CD4-positive, alpha-beta T cell treated with Interleukin-4 for 1 hour (primary cell): ENCODE measurements at regions not wholly inside any gene's neighbourhood (a gene's known extent, or its start where the extent isn't known, plus 50 kb on each side); places are given as distances from the start of the nearest gene placed in this dataset.
A peak's percentile ranks its signal among the peaks of the same experiment; 100 is the strongest.

Source experiments
- DNase-seq, 2 donors: peaks; one replicate each; pipeline ENCODE4 v3.0.0-alpha.2; 2020 to 2022

DNA sequence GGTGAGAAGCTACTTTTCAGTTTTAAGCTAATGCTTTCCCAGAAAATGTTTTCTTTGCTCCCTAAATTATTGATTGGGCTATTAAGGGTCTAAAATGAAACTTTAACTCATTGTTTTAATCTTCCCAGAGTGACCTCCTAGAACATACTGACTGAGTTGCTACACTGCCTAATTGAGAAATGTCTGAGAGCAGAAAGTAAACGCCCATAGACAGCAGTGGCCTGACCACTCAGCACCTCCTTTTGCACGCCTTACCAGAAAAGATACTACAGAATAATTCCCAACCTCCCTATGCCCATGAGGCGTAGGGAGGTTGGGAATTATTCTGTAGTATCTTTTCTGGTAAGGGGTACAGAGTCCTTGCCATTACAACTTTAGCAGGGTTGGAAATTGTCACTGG lies 381.8 kb upstream of the LCORL start:
- no peak for DNase-seq

DNA sequence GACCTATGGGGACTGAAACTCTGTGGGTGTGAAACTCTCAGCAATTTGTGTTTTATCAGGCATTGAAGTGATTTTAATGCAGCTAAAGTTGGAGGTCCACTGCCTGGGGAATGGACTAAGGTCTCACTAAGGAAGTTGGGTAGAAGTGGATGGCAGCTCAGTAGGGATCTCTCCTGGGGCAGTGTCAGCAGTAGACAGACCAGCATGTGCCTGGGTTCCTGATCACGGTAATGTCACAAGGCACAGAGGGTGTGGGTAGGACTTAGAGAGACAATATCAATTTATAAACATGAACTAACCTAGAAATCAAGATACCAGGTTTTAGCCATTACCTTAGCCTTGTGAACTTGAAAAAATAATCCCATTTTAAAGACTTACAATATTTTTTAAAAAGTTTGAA lies 380.3 kb upstream of the LCORL start:
- DNase-seq, result no peak

DNA sequence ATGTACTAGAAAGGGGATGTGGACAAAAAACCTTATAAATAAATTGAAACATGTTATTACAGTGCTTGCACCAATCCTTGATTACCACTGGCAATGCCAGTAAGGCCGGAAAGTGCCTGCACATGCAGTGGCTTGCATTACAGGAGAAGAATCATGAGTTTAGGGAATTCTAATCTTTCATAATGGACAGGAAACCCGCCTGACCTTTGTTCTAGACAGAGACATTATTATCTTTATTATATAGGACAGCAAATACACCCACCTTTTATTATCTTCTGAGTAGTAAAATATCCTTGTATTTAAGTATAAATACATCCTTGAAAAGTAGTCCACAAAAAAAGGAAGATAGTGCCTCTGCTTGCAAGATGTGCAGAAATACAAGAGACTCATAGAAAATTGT lies 379.9 kb upstream of the LCORL start:
- DNase-seq, result no peak

- DNase-seq, result no peak
These were observed 377.1 kb upstream of the LCORL start for GRCh38 chr4:18398661-18399060.

- no peak for DNase-seq
These were observed 376.3 kb upstream of the LCORL start for GRCh38 chr4:18397681-18398390.

GRCh38 chr4:18394656-18395055 lies 373.1 kb upstream of the LCORL start:
- no peak for DNase-seq

DNA sequence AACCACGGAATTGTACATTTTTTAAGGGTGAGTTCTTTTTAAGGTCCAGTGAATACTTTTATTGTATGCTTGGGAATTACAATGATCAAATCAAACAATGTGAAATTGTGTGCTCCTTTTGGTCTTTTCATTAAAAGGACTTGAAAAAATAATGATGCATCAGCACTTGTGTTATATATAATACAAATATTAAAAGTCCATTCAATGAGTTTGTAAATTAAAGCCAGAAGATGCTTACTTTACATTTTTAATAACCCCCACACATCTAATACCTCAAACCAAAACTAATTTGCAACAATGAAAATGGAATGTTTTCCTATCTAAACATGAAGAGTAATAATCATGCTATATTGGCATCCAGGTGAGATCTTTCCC lies 369.8 kb upstream of the LCORL start:
- DNase-seq, result no peak

- DNase-seq, result no peak
These were observed 369.2 kb upstream of the LCORL start for GRCh38 chr4:18390655-18391353.

- DNase-seq, result no peak
These were observed 367.6 kb upstream of the LCORL start for GRCh38 chr4:18389115-18389514.

- no peak for DNase-seq
These were observed 366.5 kb upstream of the LCORL start for GRCh38 chr4:18388039-18388438.

- no peak for DNase-seq
These were observed 359.6 kb upstream of the LCORL start for GRCh38 chr4:18381186-18381585.

DNA sequence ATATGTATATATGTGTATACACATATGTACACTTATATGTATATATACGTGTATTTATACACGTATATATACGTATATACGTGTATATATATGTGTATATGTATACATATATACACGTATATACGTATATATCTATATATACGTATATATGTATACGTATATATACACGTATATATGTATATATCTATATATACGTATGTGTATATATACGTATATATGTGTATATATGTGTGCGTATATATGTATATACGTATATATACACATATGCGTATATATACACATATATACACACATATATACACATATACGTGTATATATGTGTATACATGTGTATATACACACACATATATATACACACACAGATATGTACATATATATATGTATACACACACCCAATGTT lies 348.0 kb upstream of the LCORL start:
- DNase-seq, result no peak

DNA sequence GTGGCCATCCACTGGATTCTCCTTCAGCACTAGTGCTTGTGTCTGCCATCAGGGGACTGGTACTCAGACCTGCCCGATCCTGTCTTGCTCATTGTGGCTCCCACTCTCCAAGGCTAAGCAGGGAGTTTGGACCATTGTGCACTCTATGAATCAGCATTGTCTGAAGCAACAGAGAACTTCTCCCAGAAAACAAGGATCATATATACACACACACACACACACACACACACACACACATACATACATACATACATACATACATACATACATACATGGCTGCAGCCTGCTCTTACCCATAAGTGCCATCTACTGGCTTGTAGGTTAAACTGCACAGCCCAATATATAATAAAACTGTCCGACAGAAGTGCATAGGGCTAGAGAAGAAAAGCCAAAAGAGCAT lies 345.3 kb upstream of the LCORL start:
- peak in 1 of 2 donors; percentile 29 for DNase-seq

- no peak for DNase-seq
These were observed 344.6 kb upstream of the LCORL start for GRCh38 chr4:18366136-18366535.

- DNase-seq, result no peak
These were observed 322.0 kb upstream of the LCORL start for GRCh38 chr4:18343581-18343980.

DNA sequence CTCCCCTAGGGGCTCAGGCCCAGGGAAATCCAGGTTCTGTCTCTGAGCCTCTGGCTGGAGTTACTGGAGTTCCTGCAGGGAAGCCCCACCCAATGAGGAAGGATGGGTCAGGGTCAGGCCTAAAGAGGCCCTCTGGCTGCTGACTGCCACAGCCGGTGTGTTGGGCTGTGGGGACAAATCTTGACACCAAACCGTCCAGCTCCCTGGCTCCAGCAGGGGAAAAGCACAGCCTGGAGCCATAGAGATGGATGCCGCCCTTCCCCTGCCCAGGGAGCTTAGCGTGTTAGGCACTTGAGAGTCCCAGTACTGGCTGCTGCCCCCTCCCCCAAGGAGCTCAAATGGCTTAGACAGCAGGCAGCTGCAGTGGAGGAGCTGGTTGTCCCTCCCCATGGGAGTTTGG lies 321.3 kb upstream of the LCORL start:
- no peak for DNase-seq

GRCh38 chr4:18321956-18322530 lies 300.5 kb upstream of the LCORL start:
- no peak for DNase-seq

DNA sequence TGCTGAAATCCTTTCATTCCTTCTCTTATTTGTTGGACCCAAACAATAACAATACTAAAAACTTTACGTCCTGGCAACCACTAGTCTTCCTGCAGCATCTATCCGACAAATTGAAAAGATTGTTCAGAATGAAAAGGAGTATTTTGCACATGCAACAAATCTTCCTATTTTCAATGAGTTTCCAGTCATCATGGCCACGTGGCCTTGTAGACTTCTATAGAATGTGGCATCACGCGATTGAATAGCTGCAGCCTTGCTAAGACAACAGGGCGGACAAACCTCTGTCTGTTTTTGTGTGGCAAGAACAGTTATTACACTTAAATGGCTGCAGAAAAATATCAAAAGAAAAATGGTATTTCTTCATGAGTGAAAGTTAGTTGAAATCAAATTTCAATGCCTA lies 297.9 kb upstream of the LCORL start:
- DNase-seq, result no peak

DNA sequence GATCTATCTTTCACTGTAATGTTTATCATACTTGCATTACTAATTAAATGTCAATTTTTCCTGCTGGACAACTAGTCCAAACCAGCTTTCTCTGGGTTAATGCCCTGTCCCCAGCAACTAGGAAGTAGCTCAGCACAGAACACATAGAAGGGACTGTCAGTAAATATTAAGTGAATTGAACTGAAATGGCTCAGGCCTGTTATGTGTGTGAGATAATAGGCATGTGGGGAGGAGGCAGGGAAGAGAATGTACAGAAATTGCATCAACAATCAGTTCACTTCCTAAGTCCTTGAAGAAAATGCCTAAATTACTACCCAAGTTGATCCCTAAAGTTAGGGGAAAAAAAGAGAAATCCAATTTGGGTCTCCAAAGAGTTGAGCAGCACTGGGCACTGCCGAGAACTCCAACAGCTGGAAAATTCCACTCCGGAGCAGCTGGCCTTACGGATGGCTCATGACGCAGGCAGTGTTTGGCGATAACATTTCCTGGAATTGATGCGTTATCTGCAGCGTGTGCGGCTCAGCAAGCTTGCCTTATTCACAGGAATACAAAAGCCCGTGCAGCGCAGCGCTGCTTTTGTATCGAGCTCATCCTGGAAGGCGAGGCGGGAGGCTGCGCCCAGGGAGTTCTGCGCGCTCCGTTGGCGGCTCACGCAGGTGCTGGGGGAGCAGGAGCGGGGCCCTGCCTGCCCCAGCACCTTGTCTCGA lies 297.3 kb upstream of the LCORL start:
- DNase-seq, result no peak

- DNase-seq, result no peak
These were observed 293.2 kb upstream of the LCORL start for GRCh38 chr4:18314731-18315130.

GRCh38 chr4:18297684-18298083 lies 276.1 kb upstream of the LCORL start:
- DNase-seq, result no peak

DNA sequence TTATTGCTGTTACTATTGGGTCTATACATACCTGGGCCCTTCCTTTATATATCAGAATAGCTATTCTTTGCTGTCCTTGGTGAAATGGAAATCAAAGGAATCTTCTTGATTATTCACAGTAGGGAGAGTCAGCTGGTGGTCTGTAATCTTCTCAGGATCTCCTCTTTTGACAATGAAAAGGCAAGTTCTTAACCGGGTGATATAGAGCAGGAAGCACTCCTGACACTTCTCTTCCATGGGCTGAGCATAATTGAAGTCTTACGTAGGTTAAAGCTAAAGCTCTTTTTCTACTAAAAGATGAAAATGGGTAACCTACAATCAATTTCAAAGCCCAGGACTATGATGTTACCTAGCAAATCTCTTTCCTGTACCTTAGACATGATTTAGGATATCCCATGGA lies 274.9 kb upstream of the LCORL start:
- DNase-seq, result no peak

GRCh38 chr4:18294846-18295245 lies 273.3 kb upstream of the LCORL start:
- DNase-seq, result no peak

DNA sequence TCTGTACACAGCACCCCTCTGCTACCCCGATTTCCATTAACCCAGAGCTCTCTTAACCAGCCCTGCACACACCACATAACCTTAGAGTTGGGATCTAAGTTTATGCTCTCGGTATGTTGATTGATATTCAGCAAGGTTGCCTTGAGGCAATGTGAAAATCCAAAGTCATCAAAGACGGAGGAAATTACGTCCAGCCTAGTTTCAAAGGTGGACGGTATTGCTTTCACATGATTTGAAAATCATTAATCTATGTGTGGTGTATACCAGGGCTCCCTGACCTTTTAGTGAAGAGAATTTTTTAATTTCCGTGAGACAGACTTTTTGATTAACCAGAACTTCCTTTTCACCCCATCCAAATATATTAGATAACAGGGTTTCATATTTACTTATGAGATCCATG lies 272.5 kb upstream of the LCORL start:
- DNase-seq, result no peak
